GM12878 (cell line): ENCODE measurements at regions not wholly inside any gene's neighbourhood (a gene's known extent, or its start where the extent isn't known, plus 50 kb on each side); places are given as distances from the start of the nearest gene placed in this dataset.

Experiments
- BRCA1 ChIP-seq: IDR thresholded peaks from 2 replicates; pipeline ENCODE4 v1.6.1; 2011; ENCODE audit warnings: low read depth, low read length, improper control_type of control experiment
- CBFB ChIP-seq: IDR thresholded peaks from 2 replicates; pipeline ENCODE4 v1.6.1; 2016; ENCODE audit warnings: antibody characterized with exemption, low read depth
- CTCF ChIP-seq, 3 experiments: IDR thresholded peaks in 2 of 3; conservative IDR thresholded peaks in 1 of 3; 2 replicates each; pipeline ENCODE4 v1.5.1; 2011; ENCODE audit warnings: low read depth in 3 of 3, low read length in 3 of 3, mild to moderate bottlenecking in 3 of 3, control low read depth in 2 of 3, moderate library complexity in 2 of 3, inconsistent platforms in 1 of 3, mixed read lengths in 1 of 3; ENCODE audit not compliant: control insufficient read depth in 2 of 3, insufficient read depth in 1 of 3; ENCODE audit errors: extremely low read depth in 1 of 3
- ESRRA ChIP-seq: IDR thresholded peaks from 2 replicates; pipeline ENCODE4 v1.6.1; 2012; ENCODE audit warnings: mild to moderate bottlenecking, low read length, improper control_type of control experiment
- HDAC2 ChIP-seq: fragments of 200-600 bp; sonication (generic); IDR thresholded peaks from 2 replicates; pipeline ENCODE4 v1.6.1; 2017
- IRF5 ChIP-seq: fragments of 450-650 bp; IDR thresholded peaks from 2 replicates; pipeline ENCODE4 v1.6.1; 2017; ENCODE audit warnings: borderline replicate concordance
- JUND ChIP-seq: IDR thresholded peaks from 2 replicates; pipeline ENCODE4 v1.6.1; 2012; ENCODE audit warnings: low read depth, mild to moderate bottlenecking, low read length, improper control_type of control experiment, moderate library complexity
- KAT2A ChIP-seq: conservative IDR thresholded peaks from 2 replicates; pipeline ENCODE4 v1.6.1; 2011; ENCODE audit warnings: low read depth, low read length; ENCODE audit not compliant: control insufficient read depth
- MYC ChIP-seq: IDR thresholded peaks from 2 replicates; pipeline ENCODE4 v1.6.1; 2011; ENCODE audit warnings: mild to moderate bottlenecking, low read length, moderate library complexity, inconsistent platforms; ENCODE audit not compliant: insufficient read depth, insufficient replicate concordance, insufficient read length, severe bottlenecking
- RELA ChIP-seq: fragments of 450-650 bp; IDR thresholded peaks from 2 replicates; pipeline ENCODE4 v1.8.0; 2014; ENCODE audit warnings: borderline replicate concordance; ENCODE audit not compliant: partially characterized antibody
- ZBTB4 ChIP-seq: fragments of 450-650 bp; formaldehyde crosslinking; IDR thresholded peaks from 2 replicates; pipeline ENCODE4 v1.4.0; 2022; ENCODE audit warnings: mild to moderate bottlenecking, moderate library complexity

DNA sequence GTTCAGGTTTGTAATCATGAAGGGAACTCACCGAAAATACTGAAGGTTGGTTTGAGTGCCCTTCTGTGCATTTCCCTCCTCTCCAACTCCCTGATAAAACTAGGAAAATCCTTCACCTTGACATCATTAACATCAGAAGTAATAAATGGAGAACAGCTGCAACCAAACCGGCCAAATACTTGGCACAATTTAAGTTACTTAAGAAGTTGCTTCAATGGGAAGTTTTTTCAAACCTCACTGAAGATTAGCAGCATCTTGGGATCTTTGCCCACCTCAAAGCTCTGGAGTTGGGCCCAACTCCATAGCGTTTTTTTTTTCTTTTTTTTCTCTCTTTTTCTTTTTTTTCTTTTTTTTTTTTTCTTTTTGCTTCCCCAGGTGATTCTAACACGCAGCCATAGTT is 784.8 kb downstream of the KCNA4 start:
- TF ChIP-seq RELA = no peak
- no peak for TF ChIP-seq CTCF (IDR thresholded peaks at IDR 0.05 in 2 of 3, conservative IDR thresholded peaks at IDR 0.05 in 1 of 3; ENCODE audit: control insufficient read depth in 2 of 3, extremely low read depth in 1 of 3, insufficient read depth in 1 of 3, low read depth in 3 of 3, low read length in 3 of 3)
- no peak for TF ChIP-seq IRF5
- TF ChIP-seq CBFB = no peak
- TF ChIP-seq BRCA1 = no peak
- no peak for TF ChIP-seq ZBTB4 (CRISPR knock-in tag)
- TF ChIP-seq ESRRA = no peak
- no peak for TF ChIP-seq KAT2A
- TF ChIP-seq MYC = no peak
- TF ChIP-seq JUND = no peak
- TF ChIP-seq HDAC2 = no peak
